ENCODE measurements at regions not wholly inside any gene's neighbourhood (a gene's known extent, or its start where the extent isn't known, plus 50 kb on each side); places are given as distances from the start of the nearest gene placed in this dataset.

DNA sequence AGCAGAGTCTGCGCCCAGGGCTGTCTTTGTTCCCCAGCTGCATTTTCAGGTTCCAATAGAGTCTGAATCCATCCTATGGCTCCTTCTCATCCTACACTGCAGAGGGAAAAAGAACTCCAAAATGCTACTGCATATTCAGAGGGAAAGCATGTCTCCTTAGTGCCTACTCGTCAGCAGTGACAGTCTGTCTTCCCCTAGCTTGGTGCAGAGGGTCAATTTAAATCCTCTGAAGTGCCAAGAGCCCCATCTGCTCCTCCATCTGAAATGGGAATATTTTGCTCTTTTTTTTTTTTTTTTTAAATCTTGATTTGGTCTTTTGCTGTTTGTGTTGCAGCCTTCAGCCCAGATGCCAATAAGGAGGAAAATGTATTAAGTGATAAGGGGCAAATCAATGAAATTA is 199.3 kb downstream of the RNF144A start:
- TF ChIP-seq, protein P1, sequence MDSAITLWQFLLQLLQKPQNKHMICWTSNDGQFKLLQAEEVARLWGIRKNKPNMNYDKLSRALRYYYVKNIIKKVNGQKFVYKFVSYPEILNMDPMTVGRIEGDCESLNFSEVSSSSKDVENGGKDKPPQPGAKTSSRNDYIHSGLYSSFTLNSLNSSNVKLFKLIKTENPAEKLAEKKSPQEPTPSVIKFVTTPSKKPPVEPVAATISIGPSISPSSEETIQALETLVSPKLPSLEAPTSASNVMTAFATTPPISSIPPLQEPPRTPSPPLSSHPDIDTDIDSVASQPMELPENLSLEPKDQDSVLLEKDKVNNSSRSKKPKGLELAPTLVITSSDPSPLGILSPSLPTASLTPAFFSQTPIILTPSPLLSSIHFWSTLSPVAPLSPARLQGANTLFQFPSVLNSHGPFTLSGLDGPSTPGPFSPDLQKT (IDR thresholded peaks at IDR 0.05; ENCODE audit: borderline replicate concordance, low read depth, low read length) = no peak
- TF ChIP-seq ZNF10 (tag by site-specific recombination; IDR thresholded peaks at IDR 0.05) = no peak
- TF ChIP-seq, protein P2, sequence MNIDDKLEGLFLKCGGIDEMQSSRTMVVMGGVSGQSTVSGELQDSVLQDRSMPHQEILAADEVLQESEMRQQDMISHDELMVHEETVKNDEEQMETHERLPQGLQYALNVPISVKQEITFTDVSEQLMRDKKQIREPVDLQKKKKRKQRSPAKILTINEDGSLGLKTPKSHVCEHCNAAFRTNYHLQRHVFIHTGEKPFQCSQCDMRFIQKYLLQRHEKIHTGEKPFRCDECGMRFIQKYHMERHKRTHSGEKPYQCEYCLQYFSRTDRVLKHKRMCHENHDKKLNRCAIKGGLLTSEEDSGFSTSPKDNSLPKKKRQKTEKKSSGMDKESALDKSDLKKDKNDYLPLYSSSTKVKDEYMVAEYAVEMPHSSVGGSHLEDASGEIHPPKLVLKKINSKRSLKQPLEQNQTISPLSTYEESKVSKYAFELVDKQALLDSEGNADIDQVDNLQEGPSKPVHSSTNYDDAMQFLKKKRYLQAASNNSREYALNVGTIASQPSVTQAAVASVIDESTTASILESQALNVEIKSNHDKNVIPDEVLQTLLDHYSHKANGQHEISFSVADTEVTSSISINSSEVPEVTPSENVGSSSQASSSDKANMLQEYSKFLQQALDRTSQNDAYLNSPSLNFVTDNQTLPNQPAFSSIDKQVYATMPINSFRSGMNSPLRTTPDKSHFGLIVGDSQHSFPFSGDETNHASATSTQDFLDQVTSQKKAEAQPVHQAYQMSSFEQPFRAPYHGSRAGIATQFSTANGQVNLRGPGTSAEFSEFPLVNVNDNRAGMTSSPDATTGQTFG (tag by site-specific recombination; IDR thresholded peaks at IDR 0.05; ENCODE audit: borderline replicate concordance) = no peak
- TF ChIP-seq ZNF23 (tag by site-specific recombination; IDR thresholded peaks at IDR 0.05; ENCODE audit: borderline replicate concordance) = no peak
- TF ChIP-seq ZNF473 (tag by site-specific recombination; IDR thresholded peaks at IDR 0.05) = no peak
- TF ChIP-seq, protein P3, sequence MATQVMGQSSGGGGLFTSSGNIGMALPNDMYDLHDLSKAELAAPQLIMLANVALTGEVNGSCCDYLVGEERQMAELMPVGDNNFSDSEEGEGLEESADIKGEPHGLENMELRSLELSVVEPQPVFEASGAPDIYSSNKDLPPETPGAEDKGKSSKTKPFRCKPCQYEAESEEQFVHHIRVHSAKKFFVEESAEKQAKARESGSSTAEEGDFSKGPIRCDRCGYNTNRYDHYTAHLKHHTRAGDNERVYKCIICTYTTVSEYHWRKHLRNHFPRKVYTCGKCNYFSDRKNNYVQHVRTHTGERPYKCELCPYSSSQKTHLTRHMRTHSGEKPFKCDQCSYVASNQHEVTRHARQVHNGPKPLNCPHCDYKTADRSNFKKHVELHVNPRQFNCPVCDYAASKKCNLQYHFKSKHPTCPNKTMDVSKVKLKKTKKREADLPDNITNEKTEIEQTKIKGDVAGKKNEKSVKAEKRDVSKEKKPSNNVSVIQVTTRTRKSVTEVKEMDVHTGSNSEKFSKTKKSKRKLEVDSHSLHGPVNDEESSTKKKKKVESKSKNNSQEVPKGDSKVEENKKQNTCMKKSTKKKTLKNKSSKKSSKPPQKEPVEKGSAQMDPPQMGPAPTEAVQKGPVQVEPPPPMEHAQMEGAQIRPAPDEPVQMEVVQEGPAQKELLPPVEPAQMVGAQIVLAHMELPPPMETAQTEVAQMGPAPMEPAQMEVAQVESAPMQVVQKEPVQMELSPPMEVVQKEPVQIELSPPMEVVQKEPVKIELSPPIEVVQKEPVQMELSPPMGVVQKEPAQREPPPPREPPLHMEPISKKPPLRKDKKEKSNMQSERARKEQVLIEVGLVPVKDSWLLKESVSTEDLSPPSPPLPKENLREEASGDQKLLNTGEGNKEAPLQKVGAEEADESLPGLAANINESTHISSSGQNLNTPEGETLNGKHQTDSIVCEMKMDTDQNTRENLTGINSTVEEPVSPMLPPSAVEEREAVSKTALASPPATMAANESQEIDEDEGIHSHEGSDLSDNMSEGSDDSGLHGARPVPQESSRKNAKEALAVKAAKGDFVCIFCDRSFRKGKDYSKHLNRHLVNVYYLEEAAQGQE (tag by site-specific recombination; IDR thresholded peaks at IDR 0.05) = no peak
- TF ChIP-seq ZNF837 (tag by site-specific recombination; IDR thresholded peaks at IDR 0.05) = no peak
- TF ChIP-seq, protein P4, sequence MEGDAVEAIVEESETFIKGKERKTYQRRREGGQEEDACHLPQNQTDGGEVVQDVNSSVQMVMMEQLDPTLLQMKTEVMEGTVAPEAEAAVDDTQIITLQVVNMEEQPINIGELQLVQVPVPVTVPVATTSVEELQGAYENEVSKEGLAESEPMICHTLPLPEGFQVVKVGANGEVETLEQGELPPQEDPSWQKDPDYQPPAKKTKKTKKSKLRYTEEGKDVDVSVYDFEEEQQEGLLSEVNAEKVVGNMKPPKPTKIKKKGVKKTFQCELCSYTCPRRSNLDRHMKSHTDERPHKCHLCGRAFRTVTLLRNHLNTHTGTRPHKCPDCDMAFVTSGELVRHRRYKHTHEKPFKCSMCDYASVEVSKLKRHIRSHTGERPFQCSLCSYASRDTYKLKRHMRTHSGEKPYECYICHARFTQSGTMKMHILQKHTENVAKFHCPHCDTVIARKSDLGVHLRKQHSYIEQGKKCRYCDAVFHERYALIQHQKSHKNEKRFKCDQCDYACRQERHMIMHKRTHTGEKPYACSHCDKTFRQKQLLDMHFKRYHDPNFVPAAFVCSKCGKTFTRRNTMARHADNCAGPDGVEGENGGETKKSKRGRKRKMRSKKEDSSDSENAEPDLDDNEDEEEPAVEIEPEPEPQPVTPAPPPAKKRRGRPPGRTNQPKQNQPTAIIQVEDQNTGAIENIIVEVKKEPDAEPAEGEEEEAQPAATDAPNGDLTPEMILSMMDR (tag by site-specific recombination; IDR thresholded peaks at IDR 0.05) = no peak
